ENCODE measurements at regions not wholly inside any gene's neighbourhood (a gene's known extent, or its start where the extent isn't known, plus 50 kb on each side); places are given as distances from the start of the nearest gene placed in this dataset.

DNA sequence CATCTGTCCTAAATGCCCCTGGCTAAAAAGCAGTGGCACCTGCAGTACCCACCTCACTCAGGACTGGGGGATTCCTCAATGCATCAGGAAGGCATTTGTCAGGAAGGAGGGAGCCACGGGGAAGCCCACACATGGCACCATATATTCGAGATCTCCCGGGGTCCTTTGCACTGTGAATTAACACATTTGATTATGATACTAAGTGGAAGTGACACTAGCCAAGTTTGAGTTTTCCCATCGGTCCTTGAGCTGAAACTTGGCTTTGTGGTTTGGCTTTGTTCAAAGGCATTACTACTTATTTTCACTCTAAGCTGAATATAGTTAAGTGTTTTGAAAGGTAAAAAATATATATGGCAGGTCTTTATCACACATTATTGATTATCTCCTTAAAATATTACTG is 168.7 kb upstream of the MYO16 start:
- Mint-ChIP-seq H3K4me1 (ENCODE audit: low read depth, unreplicated experiment) (peaks cover 9% of the 10 kb centered on the region), H3K9me3 (ENCODE audit: low read depth, unreplicated experiment) (peaks cover 3% of the 10 kb centered on the region), H3K36me3 (ENCODE audit: insufficient read depth, unreplicated experiment) (no peaks in the 10 kb centered on the region), H3K4me3 (ENCODE audit: low read depth, unreplicated experiment) (no peak overlapping the region), H3K27me3 (ENCODE audit: unreplicated experiment) (no peaks in the 10 kb centered on the region), H3K27ac (ENCODE audit: unreplicated experiment) (no peak overlapping the region)
- DNase-seq, result no peak
- intact Hi-C loops (cut with micrococcal nuclease; ENCODE audit: unreplicated experiment), result no loop called here
- TF ChIP-seq, protein P1, sequence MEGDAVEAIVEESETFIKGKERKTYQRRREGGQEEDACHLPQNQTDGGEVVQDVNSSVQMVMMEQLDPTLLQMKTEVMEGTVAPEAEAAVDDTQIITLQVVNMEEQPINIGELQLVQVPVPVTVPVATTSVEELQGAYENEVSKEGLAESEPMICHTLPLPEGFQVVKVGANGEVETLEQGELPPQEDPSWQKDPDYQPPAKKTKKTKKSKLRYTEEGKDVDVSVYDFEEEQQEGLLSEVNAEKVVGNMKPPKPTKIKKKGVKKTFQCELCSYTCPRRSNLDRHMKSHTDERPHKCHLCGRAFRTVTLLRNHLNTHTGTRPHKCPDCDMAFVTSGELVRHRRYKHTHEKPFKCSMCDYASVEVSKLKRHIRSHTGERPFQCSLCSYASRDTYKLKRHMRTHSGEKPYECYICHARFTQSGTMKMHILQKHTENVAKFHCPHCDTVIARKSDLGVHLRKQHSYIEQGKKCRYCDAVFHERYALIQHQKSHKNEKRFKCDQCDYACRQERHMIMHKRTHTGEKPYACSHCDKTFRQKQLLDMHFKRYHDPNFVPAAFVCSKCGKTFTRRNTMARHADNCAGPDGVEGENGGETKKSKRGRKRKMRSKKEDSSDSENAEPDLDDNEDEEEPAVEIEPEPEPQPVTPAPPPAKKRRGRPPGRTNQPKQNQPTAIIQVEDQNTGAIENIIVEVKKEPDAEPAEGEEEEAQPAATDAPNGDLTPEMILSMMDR (IDR thresholded peaks at IDR 0.05; ENCODE audit: unreplicated experiment), result no peak
- CTCF ChIA-PET, result no interaction called here
- BruUV-seq (replicated peaks), result no TSS peak

DNA sequence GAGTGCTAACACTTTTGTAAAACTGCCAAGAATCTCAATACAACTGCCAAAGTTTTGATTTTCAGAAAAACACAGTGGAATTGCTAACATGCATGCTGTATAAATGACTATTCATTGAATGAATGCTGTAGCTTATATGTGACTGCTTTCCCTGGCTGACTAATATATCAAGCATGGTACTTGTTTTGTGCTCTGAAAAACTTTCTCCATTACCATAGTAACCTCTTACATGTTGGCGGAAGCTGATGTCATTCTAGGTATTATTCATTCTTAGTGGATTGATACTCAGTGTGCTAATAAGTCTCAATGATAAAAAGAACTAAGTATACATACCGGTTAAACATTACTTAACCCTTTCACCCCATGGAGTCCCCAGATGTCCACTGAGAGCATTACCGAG is 166.1 kb upstream of the MYO16 start:
- H3K4me3 Mint-ChIP-seq (ENCODE audit: low read depth, unreplicated experiment), result no peak overlapping the region
- H3K4me1 Mint-ChIP-seq (ENCODE audit: low read depth, unreplicated experiment), result peaks cover 9% of the 10 kb centered on the region
- H3K27ac Mint-ChIP-seq (ENCODE audit: unreplicated experiment), result peak overlapping the region; percentile 87
- no TSS peak for BruUV-seq (replicated peaks)
- DNase-seq, result peak; percentile 8
- H3K36me3 Mint-ChIP-seq (ENCODE audit: insufficient read depth, unreplicated experiment), result no peaks in the 10 kb centered on the region
- CTCF ChIA-PET, result interaction anchor here (1.0 kb wide), 1 partner anchor 432 kb away, joined by 3 read pairs; no protein-coding TSS in a partner anchor
- TF ChIP-seq, protein P1 (IDR thresholded peaks at IDR 0.05; ENCODE audit: unreplicated experiment), result no peak
- intact Hi-C loops (cut with micrococcal nuclease; ENCODE audit: unreplicated experiment), result no loop called here
- H3K9me3 Mint-ChIP-seq (ENCODE audit: low read depth, unreplicated experiment), result peaks cover 5% of the 10 kb centered on the region
- H3K27me3 Mint-ChIP-seq (ENCODE audit: unreplicated experiment), result no peaks in the 10 kb centered on the region

DNA sequence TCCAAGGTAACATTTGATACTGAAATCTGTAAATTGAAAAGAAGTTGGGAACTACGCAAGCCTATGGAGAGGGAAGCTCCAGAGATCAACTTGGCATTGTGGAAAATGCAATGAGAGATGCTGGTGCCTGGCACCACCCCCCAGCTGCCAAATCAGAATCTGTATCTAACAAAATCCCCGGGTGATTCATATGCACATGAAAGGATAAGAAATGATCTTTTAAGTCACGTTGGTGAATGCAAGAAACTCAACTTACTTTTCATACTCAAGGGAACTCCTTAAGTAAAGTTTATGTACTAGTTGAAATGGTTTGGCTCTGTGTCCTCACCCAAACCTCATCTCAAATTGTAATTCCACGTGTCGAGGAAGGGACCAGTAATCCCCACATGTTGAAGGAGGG is 158.5 kb upstream of the MYO16 start:
- no peak overlapping the region for H3K4me3 Mint-ChIP-seq (ENCODE audit: low read depth, unreplicated experiment)
- CTCF ChIA-PET, result no interaction called here
- no peaks in the 10 kb centered on the region for H3K36me3 Mint-ChIP-seq (ENCODE audit: insufficient read depth, unreplicated experiment)
- no peaks in the 10 kb centered on the region for H3K4me1 Mint-ChIP-seq (ENCODE audit: low read depth, unreplicated experiment)
- H3K27ac Mint-ChIP-seq (ENCODE audit: unreplicated experiment), result no peak overlapping the region
- no peaks in the 10 kb centered on the region for H3K27me3 Mint-ChIP-seq (ENCODE audit: unreplicated experiment)
- BruUV-seq (replicated peaks), result no TSS peak
- DNase-seq, result no peak
- H3K9me3 Mint-ChIP-seq (ENCODE audit: low read depth, unreplicated experiment), result peaks cover 5% of the 10 kb centered on the region
- TF ChIP-seq, protein P1 (IDR thresholded peaks at IDR 0.05; ENCODE audit: unreplicated experiment), result no peak
- intact Hi-C loops (cut with micrococcal nuclease; ENCODE audit: unreplicated experiment), result no loop called here

DNA sequence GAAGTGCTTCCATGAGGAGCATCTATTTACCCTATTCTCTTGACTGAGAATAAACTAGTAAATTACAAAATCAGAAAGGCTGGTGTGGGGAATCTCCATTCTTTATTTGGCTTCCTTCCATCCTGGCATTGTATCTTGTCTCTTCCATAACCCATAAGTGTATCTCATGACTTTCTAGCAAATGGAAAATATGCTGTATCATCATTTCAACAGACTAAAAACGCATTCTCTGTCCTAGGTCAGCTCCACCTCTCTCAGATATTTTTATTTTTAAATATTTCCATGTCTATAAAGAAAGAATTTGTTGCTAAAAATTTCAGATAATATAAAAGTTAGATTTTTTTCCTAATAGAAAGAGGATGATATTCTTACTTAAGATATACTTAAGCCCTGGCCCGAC is 154.2 kb upstream of the MYO16 start:
- peaks cover 3% of the 10 kb centered on the region for H3K9me3 Mint-ChIP-seq (ENCODE audit: low read depth, unreplicated experiment)
- intact Hi-C loops (cut with micrococcal nuclease; ENCODE audit: unreplicated experiment), result no loop called here
- H3K4me1 Mint-ChIP-seq (ENCODE audit: low read depth, unreplicated experiment), result no peaks in the 10 kb centered on the region
- CTCF ChIA-PET, result no interaction called here
- no TSS peak for BruUV-seq (replicated peaks)
- TF ChIP-seq, protein P1 (IDR thresholded peaks at IDR 0.05; ENCODE audit: unreplicated experiment), result no peak
- no peak overlapping the region for H3K27ac Mint-ChIP-seq (ENCODE audit: unreplicated experiment)
- no peak overlapping the region for H3K4me3 Mint-ChIP-seq (ENCODE audit: low read depth, unreplicated experiment)
- H3K36me3 Mint-ChIP-seq (ENCODE audit: insufficient read depth, unreplicated experiment), result no peaks in the 10 kb centered on the region
- no peaks in the 10 kb centered on the region for H3K27me3 Mint-ChIP-seq (ENCODE audit: unreplicated experiment)
- no peak for DNase-seq

Data from Calu3 (cell line).